Right lobe of liver (tissue), 6 donors: ENCODE measurements at regions not wholly inside any gene's neighbourhood (a gene's known extent, or its start where the extent isn't known, plus 50 kb on each side); places are given as distances from the start of the nearest gene placed in this dataset.
"Not testable (repeated sequence)": the region's sequence is repeated elsewhere in the genome, so short reads cannot be mapped to it uniquely, and the experiment has no call there.

Source experiments
- ATAC-seq, 4 donors: fragments of 200-7000 bp; cut with Tn5 transposase; one replicate each; pipeline ENCODE4 v1.9.1; 2020; ENCODE audit warnings: mild to moderate bottlenecking in 4 of 4, moderate library complexity in 4 of 4
- DNase-seq, 3 donors: peaks; one replicate each; pipeline ENCODE4 v3.0.0-alpha.2; 2020
- H3K27ac ChIP-seq, 3 donors: fragments of 200-600 bp; one replicate each; pipeline ENCODE4 v1.8.0; 2022
- H3K27me3 ChIP-seq, 2 donors: fragments of 200-600 bp; one replicate each; pipeline ENCODE4 v1.8.0; 2022
- H3K36me3 ChIP-seq, 4 donors: fragments of 200-600 bp; sonication (generic) in 1 of 4; one replicate each; pipeline versions ENCODE4 v1.5.1 to v1.8.0; 2017 to 2022; ENCODE audit warnings: control low read depth in 1 of 4
- H3K4me1 ChIP-seq, 4 donors: fragments of 200-600 bp; sonication (generic) in 1 of 4; one replicate each; pipeline versions ENCODE4 v1.5.1 to v1.8.0; 2017 to 2022; ENCODE audit warnings: control low read depth in 1 of 4
- H3K4me3 ChIP-seq, 3 donors: fragments of 200-600 bp; one replicate each; pipeline ENCODE4 v1.8.0; 2022
- H3K9me3 ChIP-seq, 4 donors: fragments of 200-600 bp; sonication (generic) in 1 of 4; one replicate each; pipeline versions ENCODE4 v1.5.1 to v1.8.0; 2017 to 2022; ENCODE audit warnings: control low read depth in 1 of 4
- POLR2A ChIP-seq: fragments of 450-650 bp; IDR thresholded peaks from one replicate; pipeline ENCODE4 v1.6.1; 2017; ENCODE audit warnings: antibody characterized with exemption, mild to moderate bottlenecking
- WGBS: methylation state at CpG from one replicate; pipeline ENCODE4 v1.1.6; 2018; ENCODE audit warnings: low coverage, low lambda C conversion rate; ENCODE audit not compliant: insufficient coverage; ENCODE audit errors: missing lambda C conversion rate; 5-methylcytosine and 5-hydroxymethylcytosine counted together
- intact Hi-C, 2 donors: fragments of 100-400 bp; cut with DNase I; formaldehyde crosslinking; loops; one replicate each; pipeline versions ENCODE4 v1.11.2 to v1.14.1; 2022
- TF ChIP-seq, protein P1 (sequence below), 4 donors: fragments of 200-600 bp in 3 of 4; fragments of 450-650 bp in 1 of 4; IDR thresholded peaks; one replicate each; pipeline versions ENCODE4 v1.5.1 to v1.8.0; 2016 to 2022; ENCODE audit warnings: antibody characterized with exemption in 4 of 4, mild to moderate bottlenecking in 2 of 4
- donor health status: DM: no; HTN: yes; CAD: no.
- donor health status: DM: no; HTN: no; CAD: no.
- donor health status: DM: no; HTN: no; CAD: no.
- donor health status: DM: no; HTN: yes; CAD: no.
- donor health status: DM: no; HTN: yes; CAD: no.

DNA sequence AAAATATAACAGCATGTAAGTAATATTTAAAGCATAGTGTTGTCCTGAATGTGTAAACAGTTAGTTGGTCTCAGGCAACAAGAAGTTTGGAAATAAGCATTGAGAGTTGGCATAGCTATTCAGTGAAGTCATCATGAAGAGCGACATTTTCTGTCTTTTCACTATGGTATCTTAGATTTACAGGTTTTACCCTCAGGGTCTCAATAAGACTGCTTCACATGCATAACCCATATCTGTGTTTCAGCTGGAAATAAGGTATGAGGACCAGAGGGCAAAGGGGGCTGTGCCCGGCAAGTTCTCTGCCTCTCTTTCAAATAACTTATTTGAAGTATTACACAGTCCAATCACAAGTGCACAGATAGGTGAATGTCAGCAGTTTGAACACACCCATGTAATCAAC lies 290.2 kb upstream of the CNTN3 start:
- no peaks in the 10 kb centered on the region for H3K27me3 ChIP-seq
- WGBS = 43% methylated on average over 2 of the region's 2 CpGs

GRCh38 chr3:74899796-74900516 lies 285.5 kb upstream of the CNTN3 start:
- intact Hi-C loops, ATAC-seq, H3K27ac ChIP-seq, H3K27me3 ChIP-seq, H3K36me3 ChIP-seq, H3K9me3 ChIP-seq, H3K4me1 ChIP-seq, H3K4me3 ChIP-seq: not testable (repeated sequence)
- DNase-seq = peak in 1 of 3 donors; percentile 26
- 74% methylated on average over 7 of the region's 45 CpGs for WGBS

More for the DNA sequence above, 290.2 kb upstream of the CNTN3 start:
- Histone ChIP-seq H3K36me3 (no peaks in the 10 kb centered on the region), H3K4me1 (no peaks in the 10 kb centered on the region), H3K27ac (no peak overlapping the region), H3K9me3 (no peaks in the 10 kb centered on the region), H3K4me3 (no peak overlapping the region)
- TF ChIP-seq, protein P1, sequence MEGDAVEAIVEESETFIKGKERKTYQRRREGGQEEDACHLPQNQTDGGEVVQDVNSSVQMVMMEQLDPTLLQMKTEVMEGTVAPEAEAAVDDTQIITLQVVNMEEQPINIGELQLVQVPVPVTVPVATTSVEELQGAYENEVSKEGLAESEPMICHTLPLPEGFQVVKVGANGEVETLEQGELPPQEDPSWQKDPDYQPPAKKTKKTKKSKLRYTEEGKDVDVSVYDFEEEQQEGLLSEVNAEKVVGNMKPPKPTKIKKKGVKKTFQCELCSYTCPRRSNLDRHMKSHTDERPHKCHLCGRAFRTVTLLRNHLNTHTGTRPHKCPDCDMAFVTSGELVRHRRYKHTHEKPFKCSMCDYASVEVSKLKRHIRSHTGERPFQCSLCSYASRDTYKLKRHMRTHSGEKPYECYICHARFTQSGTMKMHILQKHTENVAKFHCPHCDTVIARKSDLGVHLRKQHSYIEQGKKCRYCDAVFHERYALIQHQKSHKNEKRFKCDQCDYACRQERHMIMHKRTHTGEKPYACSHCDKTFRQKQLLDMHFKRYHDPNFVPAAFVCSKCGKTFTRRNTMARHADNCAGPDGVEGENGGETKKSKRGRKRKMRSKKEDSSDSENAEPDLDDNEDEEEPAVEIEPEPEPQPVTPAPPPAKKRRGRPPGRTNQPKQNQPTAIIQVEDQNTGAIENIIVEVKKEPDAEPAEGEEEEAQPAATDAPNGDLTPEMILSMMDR (IDR thresholded peaks at IDR 0.05) = no peak
- ATAC-seq = no peak
- intact Hi-C loops = no loop called here
- no peak for DNase-seq

- H3K36me3 ChIP-seq = no peaks in the 10 kb centered on the region
- intact Hi-C loops = no loop called here
- H3K4me3 ChIP-seq = no peak overlapping the region
- no peak for TF ChIP-seq POLR2A
- TF ChIP-seq, protein P1 (IDR thresholded peaks at IDR 0.05) = peak; percentile 24 to 35 (median 31)
- no peak for DNase-seq
- 31% methylated on average over 2 of the region's 2 CpGs for whole genome bisulfite sequencing
- H3K4me1 ChIP-seq = no peaks in the 10 kb centered on the region
- no peaks in the 10 kb centered on the region for H3K9me3 ChIP-seq
- no peaks in the 10 kb centered on the region for H3K27me3 ChIP-seq
- ATAC-seq = peak in 1 of 4 donors; percentile 32
- no peak overlapping the region for H3K27ac ChIP-seq
Observed at GRCh38 chr3:74897006-74897405, 282.5 kb upstream of the CNTN3 start.

DNA sequence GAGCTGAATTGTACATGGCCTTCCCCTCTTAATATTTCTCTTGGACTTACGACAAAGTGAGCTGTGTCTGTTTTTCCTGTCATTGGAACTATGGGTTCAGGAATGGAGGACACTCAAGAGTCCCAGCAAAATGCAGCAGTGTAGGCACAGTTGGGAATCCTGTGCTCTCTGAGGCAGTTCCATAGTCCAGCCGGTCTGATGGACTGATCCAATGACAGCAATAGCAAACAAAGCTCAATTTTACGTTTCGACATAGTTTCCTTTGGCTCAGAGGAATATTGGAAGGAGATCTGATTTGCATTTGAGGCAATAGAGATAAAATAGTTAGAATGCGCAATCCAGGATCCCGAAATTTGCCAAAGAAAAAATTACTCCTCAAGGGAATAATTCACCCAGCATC lies 276.9 kb upstream of the CNTN3 start:
- Histone ChIP-seq H3K27ac (no peak overlapping the region), H3K4me1 (no peaks in the 10 kb centered on the region), H3K9me3 (no peaks in the 10 kb centered on the region), H3K36me3 (no peaks in the 10 kb centered on the region), H3K4me3 (no peak overlapping the region), H3K27me3 (no peaks in the 10 kb centered on the region)
- peak; percentile 41 to 73 (median 54) for ATAC-seq
- intact Hi-C loops = no loop called here
- DNase-seq = peak in 1 of 3 donors; percentile 45
- TF ChIP-seq, protein P1 (IDR thresholded peaks at IDR 0.05) = no peak
- TF ChIP-seq POLR2A = no peak
- WGBS = 63% methylated on average over 6 of the region's 6 CpGs

DNA sequence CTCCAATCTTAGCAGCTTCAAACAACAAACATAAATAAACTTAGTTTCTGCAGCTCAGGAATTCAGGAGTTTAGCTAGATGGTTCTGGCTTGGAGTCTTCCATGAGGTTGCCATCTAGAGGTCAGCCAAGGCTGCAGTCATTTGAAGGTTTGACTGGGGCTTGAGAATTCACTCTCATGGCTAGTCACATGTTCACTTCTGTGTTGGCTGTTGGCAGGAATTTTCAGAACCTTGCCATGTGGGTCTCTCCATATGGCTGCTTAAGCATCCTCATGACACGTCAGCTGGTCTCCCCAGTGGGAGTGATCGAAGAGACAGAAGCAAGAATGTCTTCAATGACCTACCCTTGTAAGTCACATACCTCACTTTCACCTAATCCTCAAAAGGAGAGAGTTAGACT lies 269.2 kb upstream of the CNTN3 start:
- DNase-seq (no peak), ATAC-seq (peak; percentile 67 to 80 (median 70))
- H3K9me3 ChIP-seq = no peaks in the 10 kb centered on the region
- H3K36me3 ChIP-seq = no peaks in the 10 kb centered on the region
- TF ChIP-seq, protein P1 (IDR thresholded peaks at IDR 0.05) = peak in 3 of 4 donors; percentile 40 to 58 (median 48)
- TF ChIP-seq POLR2A = no peak
- no peak overlapping the region for H3K27ac ChIP-seq
- H3K27me3 ChIP-seq = no peaks in the 10 kb centered on the region
- WGBS = 35% methylated on average over 2 of the region's 2 CpGs
- no peak overlapping the region for H3K4me3 ChIP-seq
- intact Hi-C loops = no loop called here
- no peaks in the 10 kb centered on the region for H3K4me1 ChIP-seq
